ENCODE measurements at regions not wholly inside any gene's neighbourhood (a gene's known extent, or its start where the extent isn't known, plus 50 kb on each side); places are given as distances from the start of the nearest gene placed in this dataset.

DNA sequence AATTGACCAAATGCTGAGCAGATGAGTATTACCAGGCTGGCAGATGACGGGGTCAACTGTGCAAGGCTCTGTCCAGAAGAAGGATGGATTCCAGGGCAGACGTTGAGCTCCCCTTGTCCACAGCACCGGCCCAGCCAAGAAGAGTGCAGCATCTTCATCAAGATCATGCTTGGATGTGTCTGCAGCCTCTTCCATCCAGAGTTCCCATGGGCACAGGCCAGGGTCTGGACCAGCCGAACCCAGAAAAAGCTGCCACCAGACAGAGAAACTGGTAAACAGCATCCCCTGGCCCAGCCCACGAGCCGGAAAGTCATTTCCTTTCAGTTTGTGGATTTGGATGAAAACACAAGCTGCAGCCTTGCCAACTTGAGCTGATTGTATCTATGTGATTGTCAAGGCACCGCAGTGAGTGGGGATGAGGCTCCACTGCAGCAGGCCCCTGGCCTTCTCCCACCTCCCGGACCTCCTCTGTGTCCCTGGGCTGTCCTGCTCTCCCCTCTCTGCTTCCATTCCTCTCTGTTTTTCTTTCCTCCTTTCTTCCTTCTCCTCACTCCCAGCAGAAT is 321.8 kb downstream of the TCERG1L start:
- FAIRE-seq: no peak

DNA sequence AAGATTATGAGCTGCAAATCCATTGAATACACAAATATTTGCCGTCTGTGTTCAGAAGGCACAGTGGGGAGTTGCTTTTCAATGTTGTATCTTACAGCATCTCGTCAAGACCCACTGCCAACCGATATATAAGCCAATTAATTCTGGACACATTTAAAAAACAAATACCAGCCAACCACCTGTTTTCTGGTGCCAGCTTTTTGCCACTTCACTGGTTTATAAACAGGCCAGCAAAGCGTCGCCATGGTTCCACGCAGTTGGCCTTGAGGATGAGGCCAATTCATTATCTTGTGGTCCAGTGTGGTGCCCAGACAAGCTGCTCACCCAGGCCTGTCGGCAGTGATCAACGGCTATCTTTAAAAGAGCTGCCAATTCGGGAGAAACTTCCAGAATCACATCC is 321.0 kb downstream of the TCERG1L start:
- FAIRE-seq: no peak

DNA sequence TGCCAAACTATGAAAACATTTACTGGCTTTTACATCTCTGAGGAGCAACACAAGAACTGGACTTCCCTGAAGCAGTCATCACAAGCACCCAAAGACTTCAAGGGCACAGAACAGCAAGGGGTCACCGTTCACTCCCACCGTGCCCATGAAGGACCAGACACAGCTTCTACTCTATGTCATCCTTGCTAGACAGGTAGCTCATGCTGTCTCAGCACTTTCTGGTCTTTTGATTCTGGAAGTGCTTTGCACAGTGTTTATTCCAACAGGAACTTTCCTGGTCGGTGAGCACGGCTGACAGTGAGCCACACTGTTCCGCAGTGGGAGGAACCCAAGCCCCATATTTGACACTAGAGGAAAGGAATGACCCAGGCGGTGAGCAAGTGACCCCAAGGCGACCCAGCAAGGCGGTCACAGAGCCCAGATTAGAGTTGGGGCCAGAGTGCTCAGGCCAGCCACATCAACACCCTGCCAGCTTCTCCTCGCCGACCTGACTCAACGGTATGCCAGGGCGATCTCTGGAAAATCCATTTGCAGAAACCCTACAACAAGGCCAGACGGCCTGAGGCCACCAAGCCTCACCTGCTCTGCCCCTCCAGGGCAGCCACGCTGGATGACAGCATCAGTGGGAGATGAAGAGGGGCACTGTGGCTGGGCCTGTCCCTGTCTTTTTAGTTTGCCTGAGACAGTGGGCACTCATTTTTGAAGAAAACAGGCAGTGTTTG is 318.6 kb downstream of the TCERG1L start:
- no peak for FAIRE-seq

DNA sequence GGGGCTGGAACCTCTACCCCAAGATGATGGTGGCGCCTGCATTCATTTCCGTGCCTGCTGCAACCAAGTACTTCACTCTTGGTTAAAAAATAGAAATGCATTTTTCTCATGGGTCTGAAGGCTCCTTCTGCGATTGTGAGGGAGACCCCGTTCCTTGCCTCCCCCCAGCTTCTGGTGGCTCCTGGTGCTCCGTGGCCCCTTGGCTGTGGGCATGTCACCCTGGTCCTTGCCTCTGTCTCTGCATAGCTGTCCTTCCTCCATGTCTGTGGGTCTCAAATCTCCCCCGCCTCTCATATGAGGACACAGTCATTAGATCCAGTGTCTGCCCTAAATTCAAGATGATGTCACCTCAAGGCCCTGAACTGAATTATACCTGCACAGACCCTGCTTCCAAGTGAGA is 317.9 kb downstream of the TCERG1L start:
- no peak for FAIRE-seq

DNA sequence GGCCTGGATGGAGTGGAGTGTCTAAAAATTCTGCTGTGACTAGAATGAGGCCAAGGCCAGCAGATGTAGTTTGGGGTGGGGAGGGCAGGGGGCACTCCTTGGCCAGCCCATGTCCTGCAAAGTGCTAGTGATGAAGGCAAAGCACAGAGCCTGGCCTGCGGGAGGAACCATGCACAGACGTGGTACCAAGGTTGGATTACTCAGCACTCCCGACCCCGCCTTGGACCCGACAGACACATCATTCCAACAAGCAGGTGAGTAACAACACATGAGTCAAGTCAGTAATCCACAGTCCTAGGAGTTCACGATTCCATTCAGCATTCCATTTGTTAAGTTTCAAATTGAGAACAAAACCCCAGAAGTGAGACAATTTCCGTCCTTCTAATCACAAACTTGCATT is 317.3 kb downstream of the TCERG1L start:
- no peak for FAIRE-seq

DNA sequence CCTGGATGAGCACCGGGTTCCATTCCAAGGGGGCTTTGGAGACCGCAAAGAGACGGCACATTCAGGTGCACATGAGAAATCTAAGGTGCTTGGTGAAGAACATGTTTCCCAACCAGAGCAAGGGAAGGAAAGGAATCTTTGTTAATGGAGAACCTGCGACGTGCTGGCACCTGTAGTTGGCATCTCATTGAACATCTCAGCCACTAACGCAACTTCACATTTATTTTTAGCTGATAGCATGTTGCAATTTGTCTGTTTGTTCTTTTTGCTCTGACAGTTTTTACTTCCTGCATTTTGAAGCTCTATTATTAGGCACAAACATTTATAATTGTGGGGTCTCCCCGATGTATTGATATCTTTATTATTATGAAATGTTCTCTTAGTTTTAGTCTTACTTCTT is 316.7 kb downstream of the TCERG1L start:
- no peak for FAIRE-seq

DNA sequence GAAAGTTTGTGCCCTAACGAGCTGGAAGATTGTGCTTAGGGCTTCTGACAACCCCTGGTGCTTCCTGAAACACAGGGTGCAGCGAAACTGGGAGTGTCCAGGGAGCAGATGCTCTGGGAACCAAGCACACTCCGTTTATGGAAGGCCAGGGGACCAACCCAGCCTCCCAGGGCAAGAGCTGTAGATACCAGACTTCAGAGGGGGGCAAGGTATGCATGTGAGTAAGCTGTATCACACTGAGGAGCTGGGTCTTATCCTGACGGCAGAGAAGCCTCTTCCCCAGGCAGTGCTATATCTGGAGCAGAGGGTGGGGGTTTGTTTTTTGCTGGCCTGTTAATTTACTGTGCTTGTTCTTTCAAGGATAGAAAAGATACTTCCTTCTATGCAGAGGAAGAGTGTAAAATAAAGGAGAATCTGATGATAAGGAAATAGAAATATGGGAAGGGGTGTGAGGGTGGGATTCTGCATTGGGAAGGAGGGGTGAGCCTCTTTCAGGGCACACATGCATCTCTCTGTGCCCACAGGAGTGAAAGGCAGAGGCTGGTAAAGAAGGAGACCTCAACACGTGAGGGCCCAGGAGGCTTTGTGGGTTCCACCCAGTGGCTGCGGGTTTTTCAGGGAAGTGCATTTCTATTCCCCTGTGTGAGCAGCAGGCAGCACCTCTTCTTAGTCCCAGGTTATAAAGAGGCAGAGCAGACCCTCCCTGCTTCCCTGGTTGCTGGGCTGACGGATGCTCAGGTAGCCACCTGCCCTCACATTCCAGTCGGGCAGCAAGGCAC is 314.1 kb downstream of the TCERG1L start:
- no peak for FAIRE-seq

DNA sequence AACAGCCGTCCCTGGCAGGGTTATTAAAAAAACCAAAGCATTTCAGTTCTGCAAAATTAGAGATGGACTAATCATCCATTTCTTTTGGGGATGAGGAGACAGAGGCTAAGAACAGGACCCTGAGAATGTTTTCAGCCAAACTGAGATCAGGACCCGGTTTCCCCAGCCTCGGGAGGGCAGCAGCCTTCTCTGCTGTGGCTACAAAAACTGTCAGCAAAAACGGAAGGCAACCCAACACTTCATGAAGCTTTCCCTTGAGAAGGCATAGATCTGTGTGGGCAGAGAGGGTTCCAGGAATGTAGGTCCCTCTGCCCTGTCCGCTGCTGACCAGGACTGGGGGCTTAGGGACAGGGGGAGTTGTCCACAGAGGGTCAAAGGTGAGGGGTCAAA is 313.5 kb downstream of the TCERG1L start:
- FAIRE-seq: no peak

DNA sequence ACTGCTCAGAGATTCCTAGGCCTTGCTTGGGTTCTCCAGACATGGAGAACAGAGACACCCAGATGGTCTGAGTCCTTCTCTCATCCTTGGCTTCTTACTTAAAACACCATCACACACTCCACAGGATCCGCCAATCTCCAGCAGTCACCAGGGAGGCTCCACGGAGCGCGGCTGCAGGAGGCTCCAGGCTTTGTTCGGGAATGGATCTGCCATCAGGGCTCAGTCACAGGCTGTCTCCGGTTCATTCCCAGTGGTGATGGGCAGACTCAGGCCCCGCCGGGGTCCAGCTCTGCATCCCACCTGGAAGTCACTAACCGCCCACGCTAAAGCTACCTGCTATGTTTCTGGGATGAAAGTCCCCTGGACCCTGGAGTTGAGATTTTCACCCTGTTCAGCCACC is 312.9 kb downstream of the TCERG1L start:
- FAIRE-seq: no peak

DNA sequence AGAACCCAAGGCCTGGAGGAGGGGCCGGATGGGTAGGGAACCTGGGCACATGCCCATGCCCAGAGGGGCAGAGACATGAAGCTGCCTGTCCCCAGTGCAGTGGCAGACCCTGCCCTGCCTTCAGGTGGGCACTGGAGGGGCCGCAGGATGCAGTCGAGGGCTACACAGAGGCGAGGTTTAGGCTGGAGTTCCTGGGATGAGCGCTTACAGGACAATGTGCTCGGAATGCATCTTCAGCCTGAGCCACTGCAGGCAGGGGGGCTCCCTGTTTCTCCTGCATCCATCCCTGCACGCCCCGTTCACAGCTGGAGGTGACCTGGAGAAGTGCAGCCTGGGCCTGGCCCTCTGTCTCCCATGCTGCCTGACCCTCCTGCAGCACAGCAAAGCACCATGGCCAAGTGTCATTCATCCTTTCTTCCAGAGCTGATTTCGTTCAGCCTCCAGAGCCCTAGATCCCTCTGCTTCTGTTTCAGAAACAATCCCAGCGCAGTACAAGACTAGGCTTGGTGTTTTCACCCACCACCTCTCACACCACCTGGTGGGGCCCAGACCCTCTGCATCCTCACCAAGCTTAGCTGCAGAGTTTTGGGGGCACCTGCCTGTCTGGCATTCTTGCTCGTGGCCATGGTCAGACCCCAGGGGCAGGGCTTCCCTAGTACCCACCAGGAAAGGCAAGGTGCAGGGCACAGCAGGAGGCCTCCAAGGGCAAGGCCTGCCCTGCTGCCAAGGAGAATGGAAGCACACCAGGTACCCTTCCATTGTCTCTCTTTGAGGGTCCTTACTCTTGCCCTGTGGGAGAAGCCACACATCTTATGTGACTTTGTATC is 311.9 kb downstream of the TCERG1L start:
- FAIRE-seq: no peak

DNA sequence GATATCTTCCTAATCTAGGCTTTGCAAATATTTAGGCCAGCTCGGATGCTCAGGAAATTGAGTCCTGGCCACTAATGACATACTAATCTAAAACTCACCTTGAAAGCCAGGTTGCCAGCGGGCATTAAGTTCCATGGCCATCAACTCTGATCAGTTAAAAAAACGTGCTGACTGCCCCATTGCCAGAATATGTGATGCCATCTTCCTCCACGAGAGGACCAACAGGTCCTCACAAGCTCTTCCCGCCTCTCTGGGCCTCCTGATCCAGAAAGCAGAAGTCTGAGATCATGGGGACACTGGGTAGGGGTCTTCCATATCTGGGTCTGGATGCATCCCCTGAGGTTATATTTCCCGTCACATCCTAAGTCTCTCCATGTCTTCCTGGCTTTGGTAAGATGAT is 311.3 kb downstream of the TCERG1L start:
- FAIRE-seq: no peak

DNA sequence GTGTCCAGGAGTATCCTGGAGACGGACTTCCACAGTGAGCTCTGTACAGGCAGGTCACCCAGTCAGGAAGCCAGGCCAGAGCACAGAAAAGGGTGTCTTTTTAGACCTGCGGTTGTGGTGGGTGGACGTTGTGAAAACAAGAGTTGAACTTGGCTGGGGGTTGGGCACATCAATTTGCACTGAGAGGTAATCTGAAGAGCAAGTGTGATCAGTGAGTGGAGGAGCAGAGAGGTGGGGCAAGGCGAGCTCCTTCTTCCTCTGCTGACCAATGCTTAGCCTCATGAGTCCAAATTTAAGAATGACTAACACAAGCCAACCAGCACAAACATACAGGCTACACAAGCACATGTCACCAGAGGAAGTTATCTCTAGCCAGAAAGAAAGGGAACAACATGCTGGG is 310.8 kb downstream of the TCERG1L start:
- no peak for FAIRE-seq

DNA sequence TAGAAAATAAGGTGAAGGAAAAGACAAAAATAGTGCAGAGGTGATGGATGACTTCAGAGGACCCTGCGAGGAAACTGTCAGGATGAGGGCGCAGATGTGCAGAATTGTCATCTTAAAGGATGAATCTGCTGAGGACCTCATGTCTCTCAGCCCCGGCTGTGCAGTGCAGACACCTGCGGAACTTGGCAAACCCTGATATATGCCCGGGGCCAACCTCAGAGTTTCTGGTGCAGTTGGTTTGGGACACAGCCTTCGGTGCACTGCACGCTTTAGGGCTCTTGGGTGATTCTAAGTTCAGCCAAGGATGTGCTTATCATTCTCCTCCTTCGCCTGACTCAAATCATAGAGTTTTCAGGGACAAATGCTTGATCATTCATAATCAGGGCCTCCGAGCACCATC is 310.1 kb downstream of the TCERG1L start:
- FAIRE-seq: no peak

DNA sequence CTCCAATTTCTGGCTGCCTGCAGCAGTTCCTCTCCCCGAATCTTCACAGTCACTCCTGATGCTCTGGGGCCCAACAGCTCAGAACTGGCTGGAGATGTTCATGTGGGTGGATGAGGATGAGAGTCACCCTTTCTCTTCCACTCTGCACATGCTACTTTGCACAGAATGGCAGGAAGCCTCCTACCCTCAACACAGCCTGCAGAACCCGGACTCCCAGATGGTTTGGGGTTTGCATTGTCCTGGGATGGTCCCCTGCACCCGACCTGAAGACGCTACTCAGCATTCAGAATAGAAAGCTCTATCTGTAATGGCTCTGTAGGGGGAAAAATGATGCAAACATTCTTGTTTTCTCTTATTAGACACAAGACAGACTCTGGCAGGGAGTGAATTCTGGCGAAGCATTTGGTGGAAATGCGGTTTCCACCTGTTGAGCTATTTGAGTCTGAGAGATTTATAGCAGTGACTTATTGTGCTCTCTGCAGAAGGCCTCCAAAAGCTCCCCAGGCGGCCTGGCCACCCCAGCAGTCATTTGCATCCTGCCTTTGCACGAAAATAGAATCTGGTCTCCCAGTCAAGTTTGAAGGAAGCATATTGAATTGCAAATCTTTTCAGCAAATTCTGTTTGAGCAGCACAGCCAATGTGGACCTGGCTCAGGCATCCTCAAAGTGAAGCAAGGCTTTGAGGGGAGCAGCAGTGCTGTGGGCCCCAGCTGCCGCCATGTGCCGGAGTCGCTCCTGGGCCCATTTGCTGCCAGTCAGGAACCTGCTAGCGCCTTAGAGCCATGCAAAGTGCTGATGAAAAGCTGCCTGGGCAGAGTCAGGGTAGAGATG is 309.3 kb downstream of the TCERG1L start:
- no peak for FAIRE-seq

DNA sequence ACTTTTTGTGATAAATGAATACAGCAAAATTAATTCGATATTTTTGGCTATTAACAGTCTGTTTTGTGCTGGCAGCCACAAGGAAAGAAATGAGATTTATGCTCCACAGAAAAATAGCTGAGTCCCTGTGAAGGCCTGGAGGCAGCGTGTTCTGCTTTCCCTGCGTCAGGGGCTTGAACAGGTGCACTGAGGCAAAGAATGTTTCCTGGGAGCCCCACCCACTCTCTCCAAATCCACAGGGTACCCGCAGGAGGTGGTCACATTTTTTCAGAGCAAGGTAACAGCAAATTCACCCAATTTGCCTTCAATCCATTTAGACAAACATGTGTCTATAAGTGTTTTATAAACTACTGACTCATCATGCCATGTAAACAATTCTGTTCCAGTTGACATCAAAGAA is 308.1 kb downstream of the TCERG1L start:
- FAIRE-seq: no peak

DNA sequence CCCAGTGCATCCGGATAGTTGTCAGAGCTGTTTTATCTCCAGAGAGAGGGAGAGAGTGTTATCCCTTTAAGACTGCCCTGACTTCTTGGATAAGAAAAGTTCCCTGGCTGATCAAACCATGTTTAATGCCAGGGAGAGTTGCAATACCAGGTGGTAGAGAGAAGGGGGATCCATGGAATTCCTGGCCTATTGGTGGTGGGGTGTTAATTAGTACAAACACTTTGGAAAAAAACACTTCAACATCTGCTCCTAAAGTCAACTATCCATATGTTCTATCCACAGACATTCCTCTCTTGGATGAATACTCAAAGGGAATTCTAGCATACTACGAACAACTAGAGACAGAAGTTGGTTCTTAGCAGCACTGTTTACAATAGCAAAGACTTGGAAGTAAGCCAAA is 307.2 kb downstream of the TCERG1L start:
- FAIRE-seq: no peak

DNA sequence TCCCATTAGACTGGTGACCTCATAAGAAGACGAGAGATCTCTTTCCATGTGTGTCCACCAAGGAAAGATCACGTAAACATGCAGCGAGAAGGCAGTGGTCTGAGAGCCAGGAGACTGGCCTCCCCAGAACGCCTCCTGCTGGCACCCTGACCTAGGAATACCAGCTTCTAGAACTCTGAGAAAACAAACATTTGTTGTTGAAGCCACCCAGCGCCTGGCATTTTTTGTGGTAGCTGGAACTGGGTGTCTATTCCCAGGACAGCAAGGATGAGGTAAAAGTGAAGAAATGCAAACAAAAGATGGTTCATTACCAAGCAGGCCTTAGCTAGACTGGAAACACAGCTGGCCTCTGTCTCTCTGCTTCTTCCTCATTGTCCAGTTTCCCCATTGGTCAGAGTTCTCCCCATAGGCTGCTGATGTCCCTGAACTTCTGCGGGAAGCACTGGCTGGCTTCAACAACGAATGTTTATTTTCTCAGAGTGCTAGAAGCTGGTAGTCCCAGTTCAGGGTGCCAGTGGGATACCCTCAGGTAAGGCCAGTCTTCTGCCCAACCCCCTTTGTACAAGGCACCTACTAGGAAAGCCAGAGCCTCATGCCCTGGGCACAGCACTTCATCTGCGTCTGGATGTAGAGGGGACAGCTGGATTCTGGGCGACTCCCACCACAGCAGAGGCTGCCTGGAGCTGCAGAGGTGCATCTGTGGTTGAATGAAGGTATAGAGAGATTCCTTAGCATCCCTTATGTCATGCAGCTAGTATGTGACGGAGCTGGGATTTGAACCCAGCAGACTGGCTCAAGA is 304.9 kb downstream of the TCERG1L start:
- no peak for FAIRE-seq

DNA sequence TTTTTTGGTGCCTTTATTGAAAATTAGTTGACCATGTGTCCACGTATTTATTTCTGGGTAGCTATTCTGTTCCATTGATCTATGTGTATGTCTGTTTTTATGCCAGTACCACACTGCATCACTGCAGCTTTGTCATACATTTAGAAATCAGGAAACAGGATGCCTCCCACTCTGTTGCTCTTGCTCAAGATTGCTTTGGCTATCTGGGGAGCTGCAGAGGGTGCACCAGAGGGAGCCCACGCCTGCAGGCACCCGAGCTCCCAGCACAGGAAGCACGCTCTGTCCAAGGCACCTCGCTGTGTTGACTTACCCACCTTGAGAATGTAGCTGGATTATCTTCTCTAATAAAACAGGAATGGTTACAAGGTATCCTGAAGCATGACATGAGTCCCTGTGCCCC is 301.7 kb downstream of the TCERG1L start:
- FAIRE-seq: no peak

DNA sequence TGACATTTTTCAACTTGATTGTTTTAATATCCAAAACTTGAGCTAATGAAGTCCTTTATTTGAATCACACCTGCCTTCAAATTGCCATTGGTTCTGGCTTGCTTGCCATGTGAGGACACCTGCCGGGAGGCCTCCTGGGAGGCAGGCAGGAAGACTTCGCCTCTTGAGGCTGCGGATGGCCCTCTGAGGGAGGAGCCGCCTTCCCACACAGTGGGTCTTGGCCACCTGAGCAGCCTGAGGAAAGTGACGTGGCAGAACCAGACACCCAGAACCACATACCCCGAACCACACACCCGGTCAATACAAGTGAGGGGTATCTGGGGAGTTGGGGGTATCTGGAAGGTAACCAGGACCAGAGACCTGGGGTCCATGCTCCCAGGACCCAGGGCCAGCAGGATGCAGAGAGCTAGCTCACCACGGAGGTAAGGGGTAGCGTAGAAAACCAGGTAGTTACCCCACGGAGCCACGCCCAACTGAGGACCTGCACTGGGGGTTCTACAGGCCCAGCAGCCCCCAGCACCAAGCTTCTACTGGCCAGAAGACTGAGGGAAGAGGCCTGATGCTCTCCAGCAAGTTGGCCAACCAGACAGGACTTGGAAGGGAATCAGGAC is 300.5 kb downstream of the TCERG1L start:
- no peak for FAIRE-seq

DNA sequence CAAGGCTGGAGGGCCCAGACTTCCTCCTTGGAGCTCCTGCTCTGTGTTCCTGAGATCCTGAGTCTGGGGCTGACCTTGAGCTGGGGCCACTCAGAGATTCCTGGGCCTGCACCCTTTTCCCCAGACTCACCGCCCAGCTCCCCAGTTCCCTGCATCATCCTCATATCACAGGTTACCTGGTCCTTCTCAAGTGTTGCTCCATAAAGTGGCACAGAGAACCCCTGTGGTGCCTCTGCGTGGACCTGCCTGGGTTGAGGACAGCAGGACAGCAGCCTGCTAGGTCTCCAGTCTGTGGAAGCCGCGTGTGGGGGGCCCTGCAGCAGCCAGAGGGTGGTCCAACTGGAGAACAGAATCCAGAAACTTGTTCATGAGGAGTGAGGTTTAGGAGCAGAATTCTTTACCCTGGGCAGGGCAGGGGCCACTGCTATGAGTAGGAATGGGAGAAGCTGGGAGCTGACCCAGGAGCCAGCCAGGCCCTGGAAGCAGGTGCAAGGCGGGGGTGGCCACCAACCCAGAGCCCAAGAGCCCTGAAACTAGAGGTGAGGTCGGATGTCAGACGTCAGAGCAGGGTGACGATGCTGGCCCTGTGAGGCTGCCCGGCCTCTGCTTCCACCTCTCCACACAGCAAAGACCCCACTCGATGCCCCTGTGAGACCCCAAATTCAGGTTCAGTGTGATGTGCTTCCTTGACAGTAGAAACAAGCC is 299.4 kb downstream of the TCERG1L start:
- no peak for FAIRE-seq

DNA sequence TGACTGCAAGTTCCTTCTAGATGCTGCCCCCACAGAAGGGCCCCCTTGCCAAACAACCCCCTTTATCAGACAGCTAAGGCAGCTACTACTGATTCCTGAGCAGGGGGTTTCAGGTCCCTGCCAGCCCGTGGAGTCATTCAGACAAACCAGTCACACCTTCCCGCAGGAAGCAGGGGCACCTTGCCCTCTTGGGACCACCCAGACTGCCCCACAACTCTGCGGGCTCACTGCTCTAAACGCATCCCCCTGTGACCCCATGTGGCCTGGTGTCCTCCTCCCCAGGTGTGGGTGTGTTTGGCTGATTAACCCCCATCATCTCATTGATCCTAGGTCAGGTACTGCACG is 298.9 kb downstream of the TCERG1L start:
- no peak for FAIRE-seq
